Non-pigmented ciliary epithelial cell (primary cell): ENCODE measurements at regions not wholly inside any gene's neighbourhood (a gene's known extent, or its start where the extent isn't known, plus 50 kb on each side); places are given as distances from the start of the nearest gene placed in this dataset.
"Not testable (repeated sequence)": the region's sequence is repeated elsewhere in the genome, so short reads cannot be mapped to it uniquely, and the experiment has no call there.

Experiments
- DNase-seq: peaks from one replicate; pipeline ENCODE4 v3.0.0-alpha.2; 2010; ENCODE audit warnings: low read depth

- no peak for DNase-seq
Observed at GRCh38 chr4:159669094-159669493, 566.2 kb downstream of the RAPGEF2 start.

GRCh38 chr4:159673221-159673620 is 570.3 kb downstream of the RAPGEF2 start:
- no peak for DNase-seq

- DNase-seq, result no peak
Observed at GRCh38 chr4:159674241-159674640, 571.4 kb downstream of the RAPGEF2 start.

- peak; percentile 6 for DNase-seq
Observed at GRCh38 chr4:159677521-159677920, 574.6 kb downstream of the RAPGEF2 start.

GRCh38 chr4:159682996-159683395 is 580.1 kb downstream of the RAPGEF2 start:
- DNase-seq, result no peak

- DNase-seq, result no peak
Observed at GRCh38 chr4:159684061-159684460, 581.2 kb downstream of the RAPGEF2 start.

GRCh38 chr4:159685340-159686092 is 582.6 kb downstream of the RAPGEF2 start:
- DNase-seq, result peak; percentile 8

- DNase-seq, result no peak
Observed at GRCh38 chr4:159689526-159689925, 586.6 kb downstream of the RAPGEF2 start.

GRCh38 chr4:159697322-159698283 is 594.7 kb downstream of the RAPGEF2 start:
- DNase-seq, result no peak

GRCh38 chr4:159698336-159698735 is 595.5 kb downstream of the RAPGEF2 start:
- peak; percentile 23 for DNase-seq

- DNase-seq, result no peak
Observed at GRCh38 chr4:159702200-159702599, 599.3 kb downstream of the RAPGEF2 start.

GRCh38 chr4:159705334-159705733 is 602.5 kb downstream of the RAPGEF2 start:
- no peak for DNase-seq

GRCh38 chr4:159706704-159707103 is 603.8 kb downstream of the RAPGEF2 start:
- no peak for DNase-seq

- not testable (repeated sequence) for DNase-seq
Observed at GRCh38 chr4:159715180-159715579, 612.3 kb downstream of the RAPGEF2 start.

GRCh38 chr4:159719531-159719930 is 616.7 kb downstream of the RAPGEF2 start:
- DNase-seq, result no peak

GRCh38 chr4:159722052-159722451 is 619.2 kb downstream of the RAPGEF2 start:
- DNase-seq, result no peak

- no peak for DNase-seq
Observed at GRCh38 chr4:159722918-159723317, 620.0 kb downstream of the RAPGEF2 start.

GRCh38 chr4:159723341-159724048 is 620.6 kb downstream of the RAPGEF2 start:
- DNase-seq, result no peak

GRCh38 chr4:159725571-159725970 is 622.7 kb downstream of the RAPGEF2 start:
- no peak for DNase-seq

GRCh38 chr4:159735281-159736207 is 632.7 kb downstream of the RAPGEF2 start:
- DNase-seq, result no peak

GRCh38 chr4:159736411-159736810 is 633.5 kb downstream of the RAPGEF2 start:
- no peak for DNase-seq
